CD4-positive, alpha-beta T cell treated with Interferon alpha-2 for 1 hour (primary cell): ENCODE measurements at regions not wholly inside any gene's neighbourhood (a gene's known extent, or its start where the extent isn't known, plus 50 kb on each side); places are given as distances from the start of the nearest gene placed in this dataset.
A peak's percentile ranks its signal among the peaks of the same experiment; 100 is the strongest.
"Not testable (repeated sequence)": the region's sequence is repeated elsewhere in the genome, so short reads cannot be mapped to it uniquely, and the experiment has no call there.

Source experiments
- DNase-seq, 2 donors: peaks; one replicate each; pipeline ENCODE4 v3.0.0-alpha.2; 2020 to 2022

- no peak for DNase-seq
These were observed 102.1 kb upstream of the IGLL5 start for GRCh38 chr22:22785316-22786065.

- DNase-seq = no peak
These were observed 101.1 kb upstream of the IGLL5 start for GRCh38 chr22:22786301-22787115.

GRCh38 chr22:22787151-22787550 is 100.5 kb upstream of the IGLL5 start:
- no peak for DNase-seq

- peak; percentile 64 to 78 for DNase-seq
These were observed 99.7 kb upstream of the IGLL5 start for GRCh38 chr22:22787786-22788459.

GRCh38 chr22:22788460-22789037 is 99.1 kb upstream of the IGLL5 start:
- no peak for DNase-seq

GRCh38 chr22:22789233-22789921 is 98.2 kb upstream of the IGLL5 start:
- no peak for DNase-seq

- DNase-seq = peak in 1 of 2 donors; percentile 38
These were observed 97.4 kb upstream of the IGLL5 start for GRCh38 chr22:22789922-22790845.

- DNase-seq = no peak
These were observed 96.0 kb upstream of the IGLL5 start for GRCh38 chr22:22791438-22792181.

- not testable (repeated sequence) for DNase-seq
These were observed 95.3 kb upstream of the IGLL5 start for GRCh38 chr22:22792205-22792786.

GRCh38 chr22:22795639-22796038 is 92.0 kb upstream of the IGLL5 start:
- DNase-seq = not testable (repeated sequence)

- no peak for DNase-seq
These were observed 90.9 kb upstream of the IGLL5 start for GRCh38 chr22:22796724-22797123.

GRCh38 chr22:22798232-22798616 is 89.4 kb upstream of the IGLL5 start:
- no peak for DNase-seq

GRCh38 chr22:22798716-22799115 is 88.9 kb upstream of the IGLL5 start:
- no peak for DNase-seq

- DNase-seq = no peak
These were observed 88.1 kb upstream of the IGLL5 start for GRCh38 chr22:22799561-22799960.

- no peak for DNase-seq
These were observed 86.9 kb upstream of the IGLL5 start for GRCh38 chr22:22800716-22801115.

- DNase-seq = peak; percentile 45 to 69
These were observed 85.2 kb upstream of the IGLL5 start for GRCh38 chr22:22802339-22802970.

GRCh38 chr22:22803285-22803853 is 84.2 kb upstream of the IGLL5 start:
- no peak for DNase-seq

- peak; percentile 66 to 75 for DNase-seq
These were observed 77.6 kb upstream of the IGLL5 start for GRCh38 chr22:22810018-22810427.

GRCh38 chr22:22810471-22810870 is 77.1 kb upstream of the IGLL5 start:
- no peak for DNase-seq
